HG02970 (cell line): ENCODE measurements at regions not wholly inside any gene's neighbourhood (a gene's known extent, or its start where the extent isn't known, plus 50 kb on each side); places are given as distances from the start of the nearest gene placed in this dataset.
"Not testable (repeated sequence)": the region's sequence is repeated elsewhere in the genome, so short reads cannot be mapped to it uniquely, and the experiment has no call there.

Source experiments
- ATAC-seq: cut with Tn5 transposase; IDR thresholded peaks from one replicate; pipeline ENCODE4 v1.9.1; 2021; ENCODE audit warnings: mild to moderate bottlenecking, moderate library complexity, moderate number of reproducible peaks; ENCODE audit not compliant: unreplicated experiment, low FRiP score

DNA sequence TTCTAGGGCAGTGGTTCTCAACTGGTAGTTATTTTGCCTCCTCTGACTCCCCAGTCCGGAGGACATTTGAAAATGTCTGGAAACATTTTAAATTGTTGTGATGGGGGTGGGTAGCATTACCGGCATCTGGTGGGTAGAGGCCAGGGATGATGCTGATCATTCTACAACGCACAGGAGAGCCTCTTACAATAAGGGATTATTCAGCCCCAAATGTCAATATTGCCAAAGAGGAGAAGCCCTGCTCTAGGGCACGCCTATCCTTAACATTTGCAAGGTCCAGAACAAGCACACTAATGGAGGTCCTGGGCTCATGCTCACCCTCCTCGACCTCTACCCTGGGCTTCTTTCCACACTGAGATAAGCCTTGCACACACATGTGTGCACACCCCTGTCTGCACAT lies 106.4 kb downstream of the MINAR1 start:
- ATAC-seq, result no peak

DNA sequence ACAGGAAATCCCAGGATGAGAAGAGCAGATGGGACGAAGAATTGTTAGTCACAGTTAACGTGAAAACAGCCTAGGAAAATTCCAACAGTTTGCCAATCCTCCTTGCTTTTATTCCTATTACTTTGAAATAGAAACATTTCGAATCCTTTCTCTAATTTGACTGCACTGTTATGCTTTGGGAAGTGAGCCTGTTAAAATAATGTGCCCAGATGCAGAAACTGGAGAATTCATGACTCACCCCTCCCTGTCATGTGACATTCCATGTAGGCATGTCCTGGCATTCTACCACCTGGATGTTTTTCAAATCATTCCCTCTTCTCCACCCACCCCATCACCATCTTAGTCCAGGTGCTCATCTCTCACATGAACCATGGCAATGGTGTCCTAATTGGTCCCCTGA lies 107.3 kb downstream of the MINAR1 start:
- ATAC-seq, result no peak

DNA sequence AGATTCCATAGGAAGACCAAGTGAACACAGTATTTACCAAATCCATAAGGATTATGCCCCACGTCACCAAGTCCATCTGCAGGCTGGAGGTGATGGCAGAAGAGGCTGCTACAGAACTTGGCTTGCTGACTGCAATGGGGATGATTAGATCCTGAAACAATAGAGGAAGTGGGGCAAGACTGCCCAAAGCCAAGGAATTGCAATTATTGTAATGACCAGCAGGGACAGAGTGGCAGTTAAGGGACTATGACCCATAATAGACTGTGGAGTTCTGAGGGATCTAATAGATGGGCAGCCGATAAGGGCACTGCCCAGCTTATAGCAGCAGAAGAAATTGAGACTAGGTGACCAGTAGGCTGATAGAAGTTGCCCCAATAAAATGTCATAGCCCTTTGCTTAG lies 108.4 kb downstream of the MINAR1 start:
- no peak for ATAC-seq

DNA sequence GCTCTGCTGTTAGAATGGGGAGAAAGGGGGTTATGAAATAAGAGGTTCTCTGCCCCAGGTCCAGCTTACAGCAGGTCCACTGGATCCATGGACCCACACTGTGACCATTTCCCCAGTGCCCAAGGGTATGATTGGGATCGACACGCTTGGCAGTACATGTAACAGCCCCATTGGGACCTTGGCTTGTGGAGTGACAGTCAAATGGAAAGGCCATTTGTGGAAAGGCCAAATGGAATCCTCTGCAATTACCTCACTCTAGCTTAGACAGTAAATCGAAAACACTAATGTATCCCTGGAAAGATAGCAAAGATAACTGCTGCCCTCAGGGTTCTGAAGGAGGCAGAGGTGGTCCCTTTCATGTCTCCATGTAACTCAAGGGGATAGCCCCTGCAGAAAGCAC lies 109.1 kb downstream of the MINAR1 start:
- ATAC-seq, result no peak

DNA sequence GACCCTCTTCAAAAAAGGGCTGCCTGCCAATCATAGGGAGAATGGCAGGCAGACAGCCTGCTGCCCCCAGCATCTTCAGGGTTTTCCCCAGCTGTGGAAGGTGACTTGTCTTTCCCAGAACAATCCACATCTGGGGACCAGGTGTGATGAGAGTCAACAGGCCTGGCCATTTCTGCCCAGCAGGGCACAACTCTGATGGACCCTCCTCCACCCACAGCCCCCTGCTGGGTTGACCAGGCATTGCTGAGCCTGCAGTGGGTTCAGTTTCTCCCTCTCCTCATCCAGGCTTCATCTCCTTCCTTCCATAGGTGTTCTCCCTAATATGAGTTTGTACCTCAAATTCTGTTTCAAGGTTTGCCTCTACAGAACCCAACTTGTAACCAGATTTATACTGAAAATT lies 111.0 kb downstream of the MINAR1 start:
- no peak for ATAC-seq

DNA sequence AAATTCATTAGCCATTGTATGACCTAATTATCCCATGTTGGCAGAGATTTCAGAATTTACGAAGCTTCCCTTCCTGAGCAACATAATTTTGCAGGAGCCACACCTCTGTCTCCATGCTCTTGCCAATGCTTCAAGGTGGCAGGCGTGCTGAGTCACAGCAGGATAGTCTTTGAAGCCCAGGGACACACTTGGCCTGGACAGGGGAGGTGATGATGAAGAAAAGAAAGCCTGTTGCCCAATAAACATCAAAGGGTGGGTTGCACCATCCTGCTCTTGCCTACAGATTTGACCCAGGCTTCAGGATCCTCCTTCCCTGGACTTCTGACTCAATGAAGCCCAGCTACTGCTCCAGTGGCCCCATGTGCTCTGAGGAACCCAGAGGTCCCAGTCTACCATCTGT lies 117.1 kb downstream of the MINAR1 start:
- no peak for ATAC-seq

DNA sequence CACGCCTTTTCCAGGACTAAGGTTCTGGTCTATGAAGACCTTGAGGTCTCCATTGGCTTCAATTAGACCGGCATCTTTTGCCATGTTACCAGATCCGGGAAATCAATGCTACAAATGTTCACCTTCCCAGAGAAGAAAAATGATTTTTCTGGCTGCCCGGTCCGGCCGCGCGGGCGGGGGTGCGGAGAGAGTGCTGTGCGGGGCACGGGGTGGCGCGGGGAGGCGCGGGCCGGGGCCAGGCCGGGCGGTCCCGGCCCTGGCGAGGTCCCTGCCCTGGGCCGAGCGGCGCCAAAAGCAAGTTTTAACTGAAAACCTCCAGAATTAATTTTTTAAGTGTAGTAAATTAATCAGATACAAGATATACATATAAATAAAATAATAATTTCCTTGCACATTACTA lies 128.2 kb downstream of the MINAR1 start:
- ATAC-seq, result no peak

DNA sequence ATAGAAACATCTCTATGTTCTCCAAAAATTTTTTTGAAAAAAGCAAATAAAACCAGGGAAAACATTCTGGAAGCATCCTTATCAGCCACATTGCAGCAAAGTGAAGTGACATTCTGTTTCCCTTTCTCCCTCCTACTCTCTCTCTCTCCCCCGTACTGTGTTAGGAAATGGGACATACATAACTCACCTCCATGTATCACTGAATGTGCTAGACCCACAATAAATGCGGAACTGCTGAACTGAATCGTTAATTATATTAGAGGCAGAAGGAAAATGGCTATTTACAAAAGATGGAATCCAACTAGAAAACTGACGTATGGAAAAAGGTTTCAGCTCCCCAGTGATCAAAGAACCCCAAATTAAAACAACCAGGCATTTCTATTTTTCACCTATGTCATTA lies 129.8 kb downstream of the MINAR1 start:
- no peak for ATAC-seq

DNA sequence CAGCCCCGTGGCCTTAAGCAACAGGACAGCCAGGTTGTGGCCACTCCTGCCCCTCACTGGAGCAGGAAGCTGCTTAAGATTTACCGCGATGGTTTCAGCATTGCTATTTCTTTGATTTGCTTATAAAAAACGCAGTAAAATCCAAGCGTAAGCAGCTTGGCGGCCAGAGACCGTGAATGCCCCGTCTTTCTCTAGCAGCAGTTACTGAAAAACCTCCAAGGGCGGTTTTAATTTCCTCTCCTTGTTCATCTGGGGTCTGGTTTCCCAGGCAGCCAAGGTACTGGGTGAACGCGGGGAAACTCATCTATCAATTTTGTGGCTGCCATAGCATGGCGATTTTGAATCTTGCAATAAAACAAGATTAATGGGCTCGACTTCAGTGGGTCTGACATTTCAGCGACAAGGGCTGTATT lies 130.3 kb downstream of the MINAR1 start:
- ATAC-seq, result no peak

DNA sequence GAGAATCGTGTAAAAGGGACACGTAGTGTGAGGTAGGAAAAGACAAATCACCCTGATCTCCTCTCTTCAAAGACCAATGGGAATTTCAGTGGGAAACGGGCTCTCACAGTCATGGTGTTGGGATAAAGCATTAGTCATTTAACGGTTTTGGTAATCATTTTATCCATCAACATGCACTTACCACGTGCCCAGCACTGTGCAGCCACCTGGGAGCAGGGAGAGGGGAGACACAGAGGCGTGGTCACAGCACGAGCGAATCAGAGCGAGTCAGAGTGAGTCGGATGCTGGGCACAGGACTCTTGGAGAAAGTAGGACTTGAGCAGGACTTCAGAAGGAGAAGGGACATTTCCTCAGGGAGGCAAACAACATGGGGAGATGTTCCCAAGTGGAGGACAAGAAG lies 130.8 kb downstream of the MINAR1 start:
- no peak for ATAC-seq

DNA sequence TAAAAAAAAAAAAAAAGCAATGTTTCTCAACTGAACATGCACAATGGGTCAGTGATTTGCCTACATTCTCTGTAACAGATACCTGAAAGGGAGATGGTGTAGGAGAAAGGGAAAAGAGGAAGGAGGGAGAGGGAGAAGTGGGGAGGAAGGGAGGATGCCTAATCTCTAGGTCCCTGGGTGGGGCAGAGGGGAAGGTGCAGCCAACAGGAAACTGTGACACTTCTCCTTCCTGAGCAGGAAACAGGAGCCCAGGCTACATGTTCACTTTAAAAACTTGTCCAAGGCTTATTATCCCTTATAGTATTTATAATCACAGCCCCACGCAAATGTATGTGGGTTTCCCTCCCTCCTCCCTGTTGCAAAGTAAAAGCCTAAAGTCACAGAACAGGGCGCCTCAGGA lies 137.9 kb downstream of the MINAR1 start:
- ATAC-seq, result no peak

DNA sequence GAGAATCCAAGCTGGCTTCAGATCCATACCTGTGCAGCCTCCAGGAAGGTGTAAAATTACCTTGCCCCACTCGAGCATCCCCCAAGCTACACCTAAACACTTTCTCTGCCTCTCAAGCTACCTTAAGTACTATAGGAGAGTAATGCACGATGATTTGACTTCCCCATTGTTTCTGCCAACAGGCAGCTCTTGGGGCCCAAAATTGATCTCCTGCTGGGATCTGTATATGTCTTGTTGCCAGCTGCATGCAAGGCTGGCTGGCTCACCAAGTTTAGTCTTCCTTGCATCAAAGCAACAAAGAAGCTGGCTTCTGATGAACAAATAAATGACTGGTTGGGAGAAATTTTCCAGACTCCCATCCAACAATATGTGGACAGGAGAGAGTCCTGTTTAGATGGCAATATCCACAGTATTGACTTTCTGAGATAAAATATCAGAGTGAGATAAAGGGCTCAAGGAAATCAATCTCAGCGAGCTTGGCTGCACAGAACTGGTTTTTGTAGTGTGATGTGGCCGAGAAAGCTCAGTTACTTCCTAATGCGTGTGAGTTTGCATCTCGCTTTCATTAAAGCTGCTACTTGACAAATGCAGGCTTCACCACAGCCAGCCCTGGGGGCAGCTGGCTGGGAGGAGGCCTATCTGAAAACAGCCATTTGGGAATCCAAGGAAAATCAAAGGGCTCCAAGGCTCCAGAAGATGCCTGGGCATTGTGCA lies 140.7 kb downstream of the MINAR1 start:
- no peak for ATAC-seq

DNA sequence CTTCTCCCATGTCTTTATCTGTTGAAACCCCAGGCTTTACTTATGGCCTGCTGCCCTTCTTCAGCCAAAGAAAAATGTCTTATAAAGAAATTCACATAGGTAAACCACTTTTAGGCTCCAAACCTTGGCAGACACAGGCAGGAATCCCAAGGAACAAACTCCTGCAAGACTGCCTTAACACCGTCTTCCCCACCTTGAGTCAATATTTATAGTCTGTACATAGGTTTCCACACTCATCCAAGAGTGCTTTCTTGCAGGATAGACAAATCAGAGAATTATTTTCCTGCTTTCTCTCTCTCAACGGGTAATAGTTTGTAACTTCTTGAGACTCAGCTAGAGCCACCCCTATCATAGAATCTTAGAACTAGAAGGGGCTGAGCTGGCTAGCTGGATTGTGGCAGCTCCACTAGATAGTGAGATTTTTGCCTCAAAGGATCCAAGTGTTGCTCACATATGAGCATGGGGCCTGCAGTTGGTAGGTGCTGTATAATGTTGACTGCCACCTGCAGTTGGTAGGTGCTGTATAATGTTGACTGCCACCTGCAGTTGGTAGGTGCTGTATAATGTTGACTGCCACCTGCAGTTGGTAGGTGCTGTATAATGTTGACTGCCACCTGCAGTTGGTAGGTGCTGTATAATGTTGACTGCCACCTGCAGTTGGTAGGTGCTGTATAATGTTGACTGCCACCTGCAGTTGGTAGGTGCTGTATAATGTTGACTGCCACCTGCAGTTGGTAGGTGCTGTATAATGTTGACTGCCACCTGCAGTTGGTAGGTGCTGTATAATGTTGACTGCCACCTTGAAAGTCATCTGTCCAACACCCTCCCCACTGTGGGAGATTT lies 142.5 kb downstream of the MINAR1 start:
- ATAC-seq, result not testable (repeated sequence)

DNA sequence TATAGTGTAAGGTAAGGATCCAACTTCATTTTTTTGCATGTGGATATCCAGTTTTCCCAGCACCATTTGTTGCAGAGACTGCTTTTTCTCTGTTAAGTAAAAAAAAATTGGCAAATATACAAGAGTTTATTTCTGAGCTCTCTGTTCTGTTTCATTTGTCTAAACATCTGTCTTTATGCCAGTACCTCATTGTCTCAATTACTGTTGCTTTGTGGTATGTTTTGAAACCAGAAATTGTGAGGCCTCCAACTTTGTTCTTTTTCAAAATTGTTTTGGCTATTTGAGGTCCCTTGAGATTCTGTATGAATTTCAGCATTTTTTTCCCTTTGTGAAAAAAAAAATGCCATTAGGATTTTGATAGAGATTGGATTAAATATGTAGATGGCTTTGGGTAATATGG lies 150.5 kb downstream of the MINAR1 start:
- ATAC-seq, result no peak

DNA sequence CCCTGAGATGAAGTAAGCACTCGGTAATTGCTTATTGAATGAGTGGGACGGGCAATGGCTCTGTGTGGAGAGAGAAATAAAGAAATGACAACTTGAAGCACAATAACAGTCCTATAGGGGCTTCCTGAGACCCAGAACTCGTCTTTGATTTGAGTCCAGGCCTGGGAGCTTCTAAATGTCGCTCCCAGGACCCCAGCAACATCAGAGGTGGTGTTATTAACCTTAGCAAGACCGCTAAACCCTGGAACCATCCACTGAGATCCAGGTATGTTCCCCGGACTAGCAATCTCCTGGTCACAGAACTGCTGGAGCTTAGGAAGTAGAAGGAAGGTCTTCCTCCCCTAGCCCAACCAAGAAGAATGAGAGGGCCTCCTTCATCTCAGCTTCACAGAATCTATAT lies 160.0 kb downstream of the MINAR1 start:
- no peak for ATAC-seq

DNA sequence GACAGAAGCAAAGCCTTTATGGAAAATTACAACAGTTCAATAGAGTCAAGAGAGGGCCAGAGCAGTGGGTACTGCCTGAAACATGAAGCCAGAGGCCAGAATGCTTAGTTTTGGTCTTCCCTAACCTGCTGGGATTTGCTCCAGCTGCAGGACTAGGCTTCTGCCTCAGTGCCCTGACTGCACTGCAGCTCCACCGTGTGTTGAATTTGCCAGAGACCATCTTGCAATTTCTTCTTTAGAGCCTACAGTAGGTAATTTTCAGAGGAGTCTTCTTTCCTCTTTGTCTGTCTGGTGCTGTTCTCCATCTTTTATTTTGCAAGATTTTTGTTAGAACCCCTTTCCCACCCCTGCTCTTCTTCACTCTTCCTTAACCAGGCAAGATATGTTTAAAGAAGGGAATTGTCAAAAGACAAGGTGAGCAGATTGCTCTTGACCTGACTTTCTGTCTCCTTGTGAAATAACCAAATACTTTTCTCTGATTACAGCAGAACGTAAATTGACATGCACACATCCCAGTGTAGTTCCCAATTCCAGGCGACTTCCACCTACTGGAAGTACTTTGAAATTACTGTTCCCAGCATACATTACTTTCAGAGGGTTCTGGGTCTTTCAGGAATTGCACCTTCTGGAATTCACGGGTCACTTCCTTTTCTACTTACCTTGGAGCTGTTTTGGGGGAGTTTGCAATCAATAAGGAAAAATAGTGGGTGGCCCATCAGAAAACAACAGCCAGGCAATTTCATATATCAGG lies 161.2 kb downstream of the MINAR1 start:
- no peak for ATAC-seq

DNA sequence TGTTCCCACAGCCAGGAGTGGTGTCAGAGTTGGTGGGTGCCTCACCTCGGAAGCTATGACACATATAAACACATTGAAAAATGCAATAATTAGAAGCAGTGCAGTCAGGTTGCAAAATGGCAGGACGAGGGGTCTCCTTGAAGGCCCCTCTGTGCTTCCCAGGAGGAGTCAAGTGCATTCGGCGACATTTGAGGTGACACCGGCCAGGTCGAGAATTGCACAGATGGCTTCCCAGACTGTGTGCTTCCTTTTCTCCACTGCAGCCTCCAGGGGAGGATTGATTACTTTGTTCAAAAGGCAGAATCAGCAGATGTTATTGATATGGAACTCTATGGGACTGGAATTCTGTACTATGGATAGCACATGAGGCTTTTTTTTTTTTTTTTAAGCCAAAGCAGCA lies 163.2 kb downstream of the MINAR1 start:
- ATAC-seq, result no peak

DNA sequence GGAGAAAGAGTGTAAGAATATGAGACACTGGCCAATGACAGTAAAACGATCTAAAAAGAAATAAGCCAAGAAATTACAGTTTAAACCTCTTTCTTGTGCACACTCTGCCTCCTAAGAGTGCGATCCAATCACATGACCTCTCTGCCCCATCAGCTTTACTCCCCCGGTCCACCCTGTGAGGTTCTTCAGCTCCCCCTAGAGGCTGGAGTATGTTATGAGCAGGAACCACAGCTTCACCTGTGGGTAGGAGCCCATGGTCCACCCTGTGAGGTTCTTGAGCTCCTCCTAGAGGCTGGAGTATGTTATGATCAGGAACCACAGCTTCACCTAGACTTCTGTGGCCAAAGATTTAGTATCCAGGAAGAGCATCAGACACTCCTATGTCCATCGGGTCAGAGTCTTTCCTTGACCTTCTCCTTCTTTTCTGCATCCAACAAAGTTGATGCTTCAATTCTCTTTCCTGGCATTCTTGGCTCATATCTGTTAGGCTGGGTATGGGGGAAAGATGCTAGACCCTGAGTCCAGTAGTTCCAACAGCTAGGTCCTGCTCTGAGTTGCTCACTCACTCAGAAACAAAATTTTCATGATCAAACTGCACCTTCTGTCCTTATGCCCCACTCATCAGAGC lies 164.0 kb downstream of the MINAR1 start:
- peak; percentile 96 for ATAC-seq

DNA sequence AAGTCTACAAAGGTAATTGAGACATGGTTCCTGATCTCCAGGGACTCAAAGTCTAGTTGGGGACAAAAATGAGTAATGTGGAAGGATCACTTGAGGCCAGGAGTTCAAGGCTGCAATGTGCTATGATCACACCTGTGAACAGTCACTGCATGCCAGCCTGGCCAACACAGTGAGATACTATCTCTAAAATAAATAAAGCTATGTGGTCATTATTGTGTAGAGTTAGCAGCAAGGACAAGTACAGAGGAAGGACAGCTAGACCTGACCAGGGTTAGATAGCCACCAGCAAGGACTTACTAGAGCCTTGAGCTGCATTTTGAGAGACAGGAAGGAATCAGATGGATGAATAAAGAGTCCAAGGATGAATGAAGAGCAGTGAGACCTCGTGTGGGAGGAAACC lies 166.5 kb downstream of the MINAR1 start:
- ATAC-seq, result no peak

DNA sequence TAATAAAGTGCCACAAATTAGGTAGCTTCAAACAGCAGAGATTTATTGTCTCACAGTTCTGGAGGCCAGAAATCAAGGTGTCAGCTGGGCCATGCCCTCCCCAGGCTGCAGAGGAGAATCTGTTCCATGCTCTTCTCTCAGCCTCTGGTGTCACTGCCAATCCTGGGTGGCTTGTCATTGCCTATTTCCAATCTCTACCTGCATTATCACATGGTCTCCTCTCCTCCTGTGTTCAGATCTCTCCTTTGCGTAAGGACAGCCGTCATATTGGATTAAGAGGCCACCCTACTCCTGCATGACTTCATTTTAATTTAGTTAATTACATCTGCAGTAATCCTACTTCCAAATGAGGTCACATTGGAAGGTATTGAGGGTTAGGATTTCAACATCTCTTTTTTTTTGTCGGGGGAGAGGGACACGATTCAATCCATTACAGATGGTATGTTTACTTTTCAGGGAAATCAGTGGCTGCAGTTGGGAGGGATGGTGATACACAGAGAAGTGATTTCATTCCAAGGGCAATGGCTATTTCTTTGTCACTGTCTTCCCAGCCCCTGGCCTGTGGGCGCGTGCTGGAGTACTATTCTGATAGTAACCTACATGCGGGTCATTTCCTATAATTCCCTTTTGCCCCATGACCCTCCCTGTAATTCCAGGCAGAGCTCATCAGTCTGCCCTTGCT lies 169.4 kb downstream of the MINAR1 start:
- no peak for ATAC-seq
